Spleen (tissue), 11 donors: ENCODE measurements at regions not wholly inside any gene's neighbourhood (a gene's known extent, or its start where the extent isn't known, plus 50 kb on each side); places are given as distances from the start of the nearest gene placed in this dataset.

Experiments
- DNase-seq: peaks from one replicate; pipeline ENCODE4 v3.0.0-alpha.2; 2020
- H3K27ac ChIP-seq, 8 donors: fragments of 200-600 bp; sonication (generic) in 7 of 8; 1 replicate in 4 of 8; 2 replicates in 4 of 8; pipeline versions ENCODE4 v1.5.0 to v1.8.0; 2016 to 2021; ENCODE audit warnings: inconsistent platforms in 4 of 8, mild to moderate bottlenecking in 4 of 8, moderate library complexity in 1 of 8
- H3K27me3 ChIP-seq, 7 donors: fragments of 200-600 bp; sonication (generic) in 6 of 7; replicated peaks in 1 of 7; 1 replicate in 4 of 7; 2 replicates in 3 of 7; pipeline versions ENCODE4 v1.5.0 to v1.8.0; 2016 to 2021; ENCODE audit warnings: inconsistent platforms in 3 of 7, mild to moderate bottlenecking in 1 of 7
- H3K36me3 ChIP-seq, 6 donors: fragments of 200-600 bp; sonication (generic) in 5 of 6; 1 replicate in 4 of 6; 2 replicates in 2 of 6; pipeline versions ENCODE4 v1.5.0 to v1.8.0; 2016 to 2021; ENCODE audit warnings: inconsistent platforms in 2 of 6
- H3K4me1 ChIP-seq, 6 donors: fragments of 200-600 bp; sonication (generic) in 5 of 6; 1 replicate in 3 of 6; 2 replicates in 3 of 6; pipeline versions ENCODE4 v1.5.0 to v1.8.0; 2016 to 2021; ENCODE audit warnings: inconsistent platforms in 3 of 6
- H3K4me3 ChIP-seq, 8 donors: fragments of 200-600 bp; sonication (generic) in 7 of 8; 1 replicate in 4 of 8; 2 replicates in 4 of 8; pipeline versions ENCODE4 v1.5.0 to v1.8.0; 2016 to 2021; ENCODE audit warnings: inconsistent platforms in 4 of 8, mild to moderate bottlenecking in 4 of 8, moderate library complexity in 2 of 8
- H3K9me3 ChIP-seq, 8 donors: fragments of 200-600 bp; sonication (generic) in 7 of 8; 1 replicate in 4 of 8; 2 replicates in 4 of 8; pipeline versions ENCODE4 v1.5.0 to v1.8.0; 2016 to 2021; ENCODE audit warnings: inconsistent platforms in 4 of 8
- CTCF ChIP-seq, 11 experiments: fragments of 200-600 bp in 7 of 11; fragments of 450-650 bp in 4 of 11; sonication (generic) in 4 of 11; IDR thresholded peaks in 8 of 11; conservative IDR thresholded peaks in 3 of 11; 1 replicate in 7 of 11; 2 replicates in 4 of 11; pipeline versions ENCODE4 v1.4.0 to v1.8.0; 2016 to 2021; ENCODE audit warnings: antibody characterized with exemption in 11 of 11, inconsistent platforms in 4 of 11, mild to moderate bottlenecking in 1 of 11
- POLR2A ChIP-seq, 3 donors: fragments of 450-650 bp; IDR thresholded peaks; one replicate each; pipeline ENCODE4 v1.5.1; 2017; ENCODE audit warnings: antibody characterized with exemption in 3 of 3, mild to moderate bottlenecking in 1 of 3
- POLR2AphosphoS5 ChIP-seq, 3 donors: sonication (generic); formaldehyde crosslinking; IDR thresholded peaks; one replicate each; pipeline ENCODE4 v1.5.1; 2017; ENCODE audit warnings: antibody characterized with exemption in 3 of 3
- WGBS, 5 donors: extraction: QIAGEN DNeasy Blood & Tissue Kit in 3 of 5; methylation state at CpG; one replicate each; pipeline versions ENCODE4 v1.1.5 to v1.1.7; 2013 to 2018; 5-methylcytosine and 5-hydroxymethylcytosine counted together
- intact Hi-C: fragments of 100-400 bp; cut with DNase I; formaldehyde crosslinking; loops from one replicate; pipeline ENCODE4 v1.15.0; 2023; ENCODE audit warnings: low total_unique reads
- donor health status: healthy with polysubstance abuse.
- donor health status: DM: no; HTN: no; CAD: no; lungs with moderate emphysema.
- donor health status: DM: no; HTN: no; CAD: no.
- donor health status: Bipolar disorder and iron deficiency.
- donor health status: healthy.
- donor health status: DM: no; HTN: no; CAD: no.
- donor health status: DM: yes; HTN: yes; CAD: no.

- Histone ChIP-seq H3K27me3 (no peaks in the 10 kb centered on the region), H3K27ac (no peak overlapping the region), H3K9me3 (no peaks in the 10 kb centered on the region), H3K4me1 (no peaks in the 10 kb centered on the region), H3K4me3 (no peak overlapping the region), H3K36me3 (no peaks in the 10 kb centered on the region)
- intact Hi-C loops: no loop called here
- TF ChIP-seq POLR2AphosphoS5 (IDR thresholded peaks at IDR 0.05): no peak
- TF ChIP-seq CTCF (IDR thresholded peaks at IDR 0.05 in 8 of 11, conservative IDR thresholded peaks at IDR 0.05 in 3 of 11): no peak
- TF ChIP-seq POLR2A (IDR thresholded peaks at IDR 0.05): no peak
- no peak for DNase-seq
- 66 to 80% (median 73%) methylated on average over 2 of the region's 2 CpGs for WGBS, 5 donors
These were observed 211.6 kb upstream of the PTBP2 start for GRCh38 chr1:96509951-96510350.

- Histone ChIP-seq H3K4me3 (no peak overlapping the region), H3K9me3 (no peaks in the 10 kb centered on the region), H3K27ac (no peak overlapping the region), H3K36me3 (no peaks in the 10 kb centered on the region), H3K27me3 (no peaks in the 10 kb centered on the region), H3K4me1 (no peaks in the 10 kb centered on the region)
- WGBS, 5 donors: 81 to 86% (median 85%) methylated on average over 3 of the region's 3 CpGs
- TF ChIP-seq CTCF (IDR thresholded peaks at IDR 0.05 in 8 of 11, conservative IDR thresholded peaks at IDR 0.05 in 3 of 11) (no peak), POLR2A (IDR thresholded peaks at IDR 0.05) (no peak), POLR2AphosphoS5 (IDR thresholded peaks at IDR 0.05) (no peak)
- no peak for DNase-seq
- intact Hi-C loops: no loop called here
These were observed 211.2 kb upstream of the PTBP2 start for GRCh38 chr1:96510391-96510790.

GRCh38 chr1:96510911-96511310, 210.7 kb upstream of the PTBP2 start:
- Histone ChIP-seq H3K4me3 (no peak overlapping the region), H3K27ac (no peak overlapping the region), H3K9me3 (no peaks in the 10 kb centered on the region), H3K27me3 (no peaks in the 10 kb centered on the region), H3K4me1 (no peaks in the 10 kb centered on the region), H3K36me3 (no peaks in the 10 kb centered on the region)
- DNase-seq: no peak
- WGBS, 5 donors: 79 to 91% (median 88%) methylated on average over 3 of the region's 3 CpGs
- TF ChIP-seq POLR2A (IDR thresholded peaks at IDR 0.05) (no peak), CTCF (IDR thresholded peaks at IDR 0.05 in 8 of 11, conservative IDR thresholded peaks at IDR 0.05 in 3 of 11) (no peak), POLR2AphosphoS5 (IDR thresholded peaks at IDR 0.05) (no peak)
- intact Hi-C loops: no loop called here

GRCh38 chr1:96513136-96513535, 208.4 kb upstream of the PTBP2 start:
- intact Hi-C loops: no loop called here
- Histone ChIP-seq H3K36me3 (no peaks in the 10 kb centered on the region), H3K27ac (no peak overlapping the region), H3K27me3 (no peaks in the 10 kb centered on the region), H3K9me3 (no peaks in the 10 kb centered on the region), H3K4me3 (no peak overlapping the region), H3K4me1 (no peaks in the 10 kb centered on the region)
- no peak for TF ChIP-seq POLR2A (IDR thresholded peaks at IDR 0.05)
- no peak for TF ChIP-seq CTCF (IDR thresholded peaks at IDR 0.05 in 8 of 11, conservative IDR thresholded peaks at IDR 0.05 in 3 of 11)
- no peak for TF ChIP-seq POLR2AphosphoS5 (IDR thresholded peaks at IDR 0.05)
- no peak for DNase-seq
- 41 to 80% (median 75%) methylated on average over 1 of the region's 1 CpG for WGBS, 5 donors
